IMR-90 (cell line): ENCODE measurements at regions not wholly inside any gene's neighbourhood (a gene's known extent, or its start where the extent isn't known, plus 50 kb on each side); places are given as distances from the start of the nearest gene placed in this dataset.

ENCODE experiments used
- ATAC-seq: fragments of 200-7000 bp; cut with Tn5 transposase; 2 replicates; pipeline ENCODE4 v1.9.1; 2020; ENCODE audit warnings: low read depth, mild to moderate bottlenecking, moderate library complexity
- BruUV-seq: library from RNA; stranded (reverse); fragments of 400-500 nt; replicated peaks from 2 replicates; lab custom pipeline; 2021; lab: Mats Ljungman, UMichigan
- CTCF ChIA-PET: fragments of 300-600 bp; formaldehyde crosslinking; extraction: SDS; loops from one replicate; lab custom pipeline; 2021; ENCODE audit warnings: antibody characterized with exemption; lab: Yijun Ruan, JAX
- POLR2A ChIA-PET: fragments of 300-600 bp; sonication (Branson Sonifier 250); formaldehyde crosslinking; loops from one replicate; lab custom pipeline; 2022; ENCODE audit warnings: antibody characterized with exemption; ENCODE audit not compliant: unreplicated experiment; lab: Charles Lee
- DNase-seq: peaks from one replicate; pipeline ENCODE4 v3.0.0; 2013
- H2AFZ ChIP-seq: replicated peaks from 2 replicates; pipeline ENCODE3; 2013; ENCODE audit warnings: low read length, mild to moderate bottlenecking; ENCODE audit not compliant: poor library complexity
- H2AK5ac ChIP-seq: 2 replicates; pipeline ENCODE4 v1.6.1; 2013; ENCODE audit warnings: low read depth, low read length, inconsistent platforms
- H2AK9ac ChIP-seq: replicated peaks from 2 replicates; pipeline ENCODE3; 2013; ENCODE audit warnings: mild to moderate bottlenecking, low read depth, low read length, moderate library complexity; ENCODE audit not compliant: poor library complexity
- H2BK120ac ChIP-seq: 2 replicates; pipeline ENCODE4 v1.6.1; 2013; ENCODE audit warnings: low read depth, low read length, inconsistent platforms
- H2BK15ac ChIP-seq: 3 replicates; pipeline ENCODE4 v1.6.1; 2013; ENCODE audit warnings: low read depth, low read length, inconsistent platforms
- H2BK20ac ChIP-seq: 2 replicates; pipeline ENCODE4 v1.6.1; 2013; ENCODE audit warnings: low read depth, mild to moderate bottlenecking, inconsistent platforms, low read length, moderate library complexity
- H2BK5ac ChIP-seq: 2 replicates; pipeline ENCODE4 v1.6.1; 2013; ENCODE audit warnings: mild to moderate bottlenecking, low read depth, low read length, inconsistent platforms; ENCODE audit not compliant: poor library complexity, severe bottlenecking
- H3K14ac ChIP-seq: replicated peaks from 2 replicates; pipeline ENCODE4 v1.6.1; 2013; ENCODE audit warnings: low read depth, low read length, inconsistent platforms
- H3K18ac ChIP-seq: 2 replicates; pipeline ENCODE4 v1.6.1; 2013; ENCODE audit warnings: low read depth, low read length, control low read depth
- H3K23ac ChIP-seq: 2 replicates; pipeline ENCODE4 v1.6.1; 2013; ENCODE audit warnings: low read depth, low read length, inconsistent platforms
- H3K27ac ChIP-seq: 2 replicates; pipeline ENCODE4 v1.5.1; 2013; ENCODE audit warnings: mild to moderate bottlenecking, control low read depth, low read length; ENCODE audit not compliant: insufficient read depth
- H3K27me3 ChIP-seq: 2 replicates; pipeline ENCODE4 v1.6.1; 2013; ENCODE audit warnings: low read length; ENCODE audit not compliant: control insufficient read depth, insufficient read depth
- H3K36me3 ChIP-seq: 2 replicates; pipeline ENCODE4 v1.6.1; 2013; ENCODE audit warnings: low read length, mixed read lengths; ENCODE audit not compliant: control insufficient read depth, insufficient read depth
- H3K4ac ChIP-seq: 2 replicates; pipeline ENCODE4 v1.6.1; 2013; ENCODE audit warnings: low read depth, low read length, inconsistent platforms
- H3K4me1 ChIP-seq: 2 replicates; pipeline ENCODE4 v1.6.1; 2013; ENCODE audit warnings: low read length, mixed read lengths; ENCODE audit not compliant: control insufficient read depth, insufficient read depth
- H3K4me2 ChIP-seq: 2 replicates; pipeline ENCODE4 v1.6.1; 2013; ENCODE audit warnings: low read depth, mild to moderate bottlenecking, control low read depth, low read length, moderate library complexity
- H3K4me3 ChIP-seq: 2 replicates; pipeline ENCODE4 v1.5.1; 2013; ENCODE audit warnings: low read depth, mild to moderate bottlenecking, control low read depth, low read length, moderate library complexity; ENCODE audit not compliant: insufficient read depth
- H3K56ac ChIP-seq: 2 replicates; pipeline ENCODE4 v1.6.1; 2013; ENCODE audit warnings: low read length, inconsistent platforms; ENCODE audit not compliant: insufficient read depth; ENCODE audit errors: extremely low read depth
- H3K79me1 ChIP-seq, 2 experiments: 2 replicates each; pipeline ENCODE4 v1.6.1; 2013; ENCODE audit warnings: low read length in 2 of 2, inconsistent platforms in 1 of 2, low read depth in 1 of 2
- H3K9ac ChIP-seq: 2 replicates; pipeline ENCODE4 v1.6.1; 2013; ENCODE audit warnings: low read depth, low read length, control low read depth
- H3K9me1 ChIP-seq: 2 replicates; pipeline ENCODE4 v1.6.1; 2013; ENCODE audit warnings: low read length, inconsistent platforms; ENCODE audit not compliant: insufficient read depth
- H3K9me3 ChIP-seq: 2 replicates; pipeline ENCODE4 v1.6.1; 2013; ENCODE audit warnings: low read length; ENCODE audit not compliant: control insufficient read depth, insufficient read depth
- H4K20me1 ChIP-seq: 2 replicates; pipeline ENCODE4 v1.6.1; 2013; ENCODE audit warnings: low read length, inconsistent platforms; ENCODE audit not compliant: insufficient read depth
- H4K5ac ChIP-seq: 2 replicates; pipeline ENCODE4 v1.6.1; 2013; ENCODE audit warnings: mild to moderate bottlenecking, low read depth, low read length, control low read depth
- H4K8ac ChIP-seq, 2 experiments: 2 replicates each; pipeline ENCODE4 v1.6.1; 2013; ENCODE audit warnings: low read depth in 2 of 2, low read length in 2 of 2, control low read depth in 1 of 2, inconsistent platforms in 1 of 2
- H4K91ac ChIP-seq: 2 replicates; pipeline ENCODE4 v1.6.1; 2013; ENCODE audit warnings: low read depth, low read length, inconsistent platforms; ENCODE audit not compliant: insufficient read depth
- BHLHE40 ChIP-seq: fragments of 150-350 bp; IDR thresholded peaks from 2 replicates; pipeline ENCODE4 v1.6.1; 2016; ENCODE audit warnings: mild to moderate bottlenecking, low read depth, low read length
- CEBPB ChIP-seq: IDR thresholded peaks from 2 replicates; pipeline ENCODE4 v1.6.1; 2012; ENCODE audit warnings: low read depth, low read length, improper control_type of control experiment
- CHD1 ChIP-seq: IDR thresholded peaks from 2 replicates; pipeline ENCODE4 v1.6.1; 2012; ENCODE audit warnings: low read depth, low read length, improper control_type of control experiment
- CTCF ChIP-seq: conservative IDR thresholded peaks from 2 replicates; pipeline ENCODE4 v1.5.1; 2012; ENCODE audit warnings: mild to moderate bottlenecking, low read depth, low read length, improper control_type of control experiment
- ELK1 ChIP-seq: fragments of 150-350 bp; IDR thresholded peaks from 2 replicates; pipeline ENCODE4 v1.6.1; 2016; ENCODE audit warnings: low read depth, mild to moderate bottlenecking, low read length, moderate library complexity, borderline replicate concordance
- FOS ChIP-seq: fragments of 150-350 bp; IDR thresholded peaks from 2 replicates; pipeline ENCODE4 v1.6.1; 2016; ENCODE audit warnings: low read depth, low read length
- MAFK ChIP-seq: IDR thresholded peaks from 2 replicates; pipeline ENCODE4 v1.6.1; 2012; ENCODE audit warnings: low read depth, low read length, improper control_type of control experiment
- MAZ ChIP-seq: IDR thresholded peaks from 2 replicates; pipeline ENCODE4 v1.6.1; 2012; ENCODE audit warnings: low read depth, mild to moderate bottlenecking, low read length, improper control_type of control experiment, moderate library complexity, borderline replicate concordance
- MXI1 ChIP-seq: IDR thresholded peaks from 2 replicates; pipeline ENCODE4 v1.6.1; 2012; ENCODE audit warnings: low read depth, mild to moderate bottlenecking, low read length, moderate library complexity, borderline replicate concordance
- NFE2L2 ChIP-seq: fragments of 150-350 bp; IDR thresholded peaks from 2 replicates; pipeline ENCODE4 v1.6.1; 2016; ENCODE audit warnings: low read depth, mild to moderate bottlenecking, low read length
- POLR2A ChIP-seq: IDR thresholded peaks from 2 replicates; pipeline ENCODE4 v1.6.1; 2012; ENCODE audit warnings: mild to moderate bottlenecking, low read depth, low read length
- RAD21 ChIP-seq: IDR thresholded peaks from 2 replicates; pipeline ENCODE4 v1.6.1; 2012; ENCODE audit warnings: low read length, improper control_type of control experiment
- RCOR1 ChIP-seq: IDR thresholded peaks from 2 replicates; pipeline ENCODE4 v1.6.1; 2012; ENCODE audit warnings: mild to moderate bottlenecking, low read length, improper control_type of control experiment; ENCODE audit not compliant: insufficient replicate concordance
- RFX5 ChIP-seq: IDR thresholded peaks from 2 replicates; pipeline ENCODE4 v1.8.0; 2012; ENCODE audit warnings: low read depth, mild to moderate bottlenecking, low read length, moderate library complexity
- SMC3 ChIP-seq: fragments of 150-350 bp; IDR thresholded peaks from 2 replicates; pipeline ENCODE4 v1.6.1; 2016; ENCODE audit warnings: low read depth, mild to moderate bottlenecking, antibody characterized with exemption, low read length, moderate library complexity
- USF2 ChIP-seq: fragments of 150-350 bp; IDR thresholded peaks from 2 replicates; pipeline ENCODE4 v1.6.1; 2017; ENCODE audit warnings: mild to moderate bottlenecking, antibody characterized with exemption, low read length, low read depth
- WGBS, 2 experiments: methylation state at CpG; one replicate each; pipeline versions ENCODE4 v1.1.5 to v1.1.7; 2013; ENCODE audit warnings: missing lambda C conversion rate in 2 of 2; ENCODE audit not compliant: insufficient read length in 1 of 2; ENCODE audit errors: extremely low coverage in 2 of 2; 5-methylcytosine and 5-hydroxymethylcytosine counted together
- dilution Hi-C: fragments of 300-500 bp; cut with HindIII; formaldehyde crosslinking; loops from one replicate; pipeline ENCODE4 v1.14.3; 2018; ENCODE audit warnings: low sequenced_read_pairs; ENCODE audit not compliant: unreplicated experiment
- in situ Hi-C: fragments of 300-500 bp; cut with MboI; formaldehyde crosslinking; loops from 3 replicates; pipeline ENCODE4 v1.14.3; 2019; ENCODE audit warnings: low sequenced_read_pairs, inconsistent platforms, mixed read lengths
- intact Hi-C: fragments of 100-400 bp; cut with micrococcal nuclease; formaldehyde crosslinking; loops from 2 replicates; pipeline ENCODE4 v1.10.0; 2022

- intact Hi-C loops, result loop anchor here (10.0 kb wide), 1 partner anchor 375 kb away; no protein-coding TSS in a partner anchor
- CTCF ChIA-PET, result no interaction called here
These were observed 368.3 kb downstream of the RAD51AP2 start for GRCh38 chr2:17149945-17150344.

More at GRCh38 chr2:17149945-17150344, 368.3 kb downstream of the RAD51AP2 start:
- no peak for DNase-seq
- no CpG with 5 or more reads among the region's 4 CpGs for WGBS, 2 experiments
- Histone ChIP-seq H2BK5ac (no peak overlapping the region), H2BK120ac (no peak overlapping the region), H3K9me1 (no peaks in the 10 kb centered on the region), H3K23ac (no peak overlapping the region), H2AFZ (no peak overlapping the region), H4K8ac (no peak overlapping the region), H3K56ac (no peak overlapping the region), H2AK9ac (no peak overlapping the region), H4K20me1 (no peaks in the 10 kb centered on the region), H3K27me3 (no peaks in the 10 kb centered on the region), H3K4me3 (no peak overlapping the region), H3K9ac (no peak overlapping the region), H3K27ac (no peak overlapping the region), H3K36me3 (no peaks in the 10 kb centered on the region), H3K4me1 (no peaks in the 10 kb centered on the region), H3K4ac (no peak overlapping the region), H2AK5ac (no peak overlapping the region), H2BK20ac (no peak overlapping the region), H3K4me2 (no peak overlapping the region), H3K79me1 (no peaks in the 10 kb centered on the region), H3K14ac (no peak overlapping the region), H4K5ac (no peak overlapping the region), H4K91ac (no peak overlapping the region), H3K18ac (no peak overlapping the region), H2BK15ac (no peak overlapping the region), H3K9me3 (no peaks in the 10 kb centered on the region)
- dilution Hi-C loops (no loop called here), in situ Hi-C loops (no loop called here)
- POLR2A ChIA-PET, result no interaction called here
- no peak for ATAC-seq
- TF ChIP-seq CEBPB (no peak), RCOR1 (no peak), RAD21 (no peak), NFE2L2 (no peak), BHLHE40 (no peak), MAZ (no peak), ELK1 (no peak), CTCF (no peak), MAFK (no peak), FOS (no peak), SMC3 (no peak), CHD1 (no peak), MXI1 (no peak), POLR2A (no peak), USF2 (no peak), RFX5 (no peak)
- BruUV-seq, result no TSS peak
